Sigmoid colon (tissue), 6 donors: ENCODE measurements at regions not wholly inside any gene's neighbourhood (a gene's known extent, or its start where the extent isn't known, plus 50 kb on each side); places are given as distances from the start of the nearest gene placed in this dataset.

Experiments used
- DNase-seq: peaks from one replicate; pipeline ENCODE4 v3.0.0-alpha.2; 2019
- H3K27ac ChIP-seq, 4 donors: fragments of 200-600 bp; sonication (generic); one replicate each; pipeline ENCODE4 v1.5.1; 2016 to 2019; ENCODE audit warnings: mild to moderate bottlenecking in 1 of 4
- H3K27me3 ChIP-seq, 3 donors: fragments of 200-600 bp; sonication (generic); one replicate each; pipeline ENCODE4 v1.5.1; 2019; ENCODE audit warnings: mild to moderate bottlenecking in 1 of 3
- H3K36me3 ChIP-seq, 4 donors: fragments of 200-600 bp; sonication (generic); one replicate each; pipeline ENCODE4 v1.5.1; 2016 to 2019
- H3K4me1 ChIP-seq, 4 donors: fragments of 200-600 bp; sonication (generic); one replicate each; pipeline ENCODE4 v1.5.1; 2017 to 2019
- H3K4me3 ChIP-seq, 4 donors: fragments of 200-600 bp; sonication (generic); one replicate each; pipeline ENCODE4 v1.5.1; 2017 to 2019; ENCODE audit warnings: mild to moderate bottlenecking in 2 of 4, moderate library complexity in 1 of 4
- H3K9me3 ChIP-seq, 4 donors: fragments of 200-600 bp in 3 of 4; sonication (generic) in 3 of 4; one replicate each; pipeline versions ENCODE4 v1.5.1 to v1.6.1; 2013 to 2019
- EP300 ChIP-seq, 4 donors: sonication (generic); formaldehyde crosslinking; IDR thresholded peaks; one replicate each; pipeline ENCODE4 v1.6.1; 2017; ENCODE audit warnings: antibody characterized with exemption in 4 of 4
- POLR2A ChIP-seq, 2 donors: fragments of 450-650 bp; IDR thresholded peaks; one replicate each; pipeline ENCODE4 v1.6.1; 2016; ENCODE audit warnings: antibody characterized with exemption in 2 of 2, mild to moderate bottlenecking in 2 of 2, moderate library complexity in 2 of 2
- POLR2AphosphoS5 ChIP-seq, 4 donors: sonication (generic); formaldehyde crosslinking; IDR thresholded peaks; one replicate each; pipeline ENCODE4 v1.6.1; 2017; ENCODE audit warnings: antibody characterized with exemption in 4 of 4
- WGBS, 2 donors: extraction: QIAGEN DNeasy Blood & Tissue Kit; methylation state at CpG; one replicate each; pipeline ENCODE4 v1.1.7; 2013; 5-methylcytosine and 5-hydroxymethylcytosine counted together
- intact Hi-C: fragments of 100-400 bp; cut with DNase I; formaldehyde crosslinking; loops from one replicate; pipeline ENCODE4 v1.15.1; 2023
- TF ChIP-seq, protein P1 (sequence below), 4 experiments: fragments of 450-650 bp in 3 of 4; fragments of 200-600 bp in 1 of 4; IDR thresholded peaks; one replicate each; pipeline ENCODE4 v1.5.1; 2016 to 2019; ENCODE audit warnings: antibody characterized with exemption in 4 of 4, mild to moderate bottlenecking in 3 of 4, moderate library complexity in 2 of 4
- donor health status: healthy with polysubstance abuse.
- donor health status: healthy.

DNA sequence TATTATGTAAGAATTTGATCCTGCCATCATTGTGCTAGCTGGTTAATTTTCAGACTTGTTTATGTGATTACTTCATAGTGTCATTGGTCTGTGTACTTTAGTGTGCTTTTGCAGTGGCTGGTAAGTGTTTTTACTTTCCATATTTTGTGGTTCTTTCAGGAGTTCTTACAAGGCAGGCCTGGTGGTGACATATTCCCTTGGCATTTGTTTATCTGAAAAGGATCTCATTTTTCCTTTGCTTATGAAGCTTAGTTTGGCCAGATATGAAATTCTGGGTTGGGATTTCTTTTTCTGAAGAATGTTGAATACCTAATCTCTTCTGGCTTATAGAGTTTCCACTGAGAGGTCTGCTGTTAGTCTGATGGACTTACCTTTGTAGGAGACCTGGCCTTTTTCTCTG is 72.8 kb upstream of the MC4R start:
- Histone ChIP-seq H3K27ac (no peak overlapping the region), H3K27me3 (no peaks in the 10 kb centered on the region), H3K4me1 (no peaks in the 10 kb centered on the region), H3K9me3 (no peaks in the 10 kb centered on the region), H3K4me3 (no peak overlapping the region), H3K36me3 (no peaks in the 10 kb centered on the region)
- no peak for DNase-seq
- TF ChIP-seq POLR2AphosphoS5 (IDR thresholded peaks at IDR 0.05) = no peak
- TF ChIP-seq POLR2A (IDR thresholded peaks at IDR 0.05) = no peak
- TF ChIP-seq, protein P1, sequence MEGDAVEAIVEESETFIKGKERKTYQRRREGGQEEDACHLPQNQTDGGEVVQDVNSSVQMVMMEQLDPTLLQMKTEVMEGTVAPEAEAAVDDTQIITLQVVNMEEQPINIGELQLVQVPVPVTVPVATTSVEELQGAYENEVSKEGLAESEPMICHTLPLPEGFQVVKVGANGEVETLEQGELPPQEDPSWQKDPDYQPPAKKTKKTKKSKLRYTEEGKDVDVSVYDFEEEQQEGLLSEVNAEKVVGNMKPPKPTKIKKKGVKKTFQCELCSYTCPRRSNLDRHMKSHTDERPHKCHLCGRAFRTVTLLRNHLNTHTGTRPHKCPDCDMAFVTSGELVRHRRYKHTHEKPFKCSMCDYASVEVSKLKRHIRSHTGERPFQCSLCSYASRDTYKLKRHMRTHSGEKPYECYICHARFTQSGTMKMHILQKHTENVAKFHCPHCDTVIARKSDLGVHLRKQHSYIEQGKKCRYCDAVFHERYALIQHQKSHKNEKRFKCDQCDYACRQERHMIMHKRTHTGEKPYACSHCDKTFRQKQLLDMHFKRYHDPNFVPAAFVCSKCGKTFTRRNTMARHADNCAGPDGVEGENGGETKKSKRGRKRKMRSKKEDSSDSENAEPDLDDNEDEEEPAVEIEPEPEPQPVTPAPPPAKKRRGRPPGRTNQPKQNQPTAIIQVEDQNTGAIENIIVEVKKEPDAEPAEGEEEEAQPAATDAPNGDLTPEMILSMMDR (IDR thresholded peaks at IDR 0.05) = no peak
- no peak for TF ChIP-seq EP300 (IDR thresholded peaks at IDR 0.05)
- intact Hi-C loops = no loop called here

DNA sequence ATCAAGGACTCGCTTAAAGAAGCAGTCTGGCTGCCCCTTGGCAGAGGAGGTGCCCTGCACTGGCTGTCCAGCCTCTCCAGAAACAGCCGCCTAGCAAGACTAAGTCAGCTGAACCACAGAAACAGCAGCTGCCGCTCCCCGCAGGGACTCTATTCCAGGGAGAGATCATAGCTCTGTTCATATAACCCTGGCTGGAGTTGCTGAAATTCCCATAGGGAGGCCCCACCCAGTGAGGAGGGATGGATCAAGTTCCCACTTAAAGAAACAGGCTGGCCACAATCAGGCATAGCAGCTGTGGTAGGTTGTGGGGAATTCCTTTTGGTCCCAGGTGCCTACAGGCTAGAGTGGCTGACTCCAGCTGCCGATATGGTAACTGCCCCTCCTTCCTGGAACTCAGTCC is 74.2 kb upstream of the MC4R start:
- TF ChIP-seq POLR2AphosphoS5 (IDR thresholded peaks at IDR 0.05) = no peak
- TF ChIP-seq, protein P1 (IDR thresholded peaks at IDR 0.05) = no peak
- no peak for TF ChIP-seq POLR2A (IDR thresholded peaks at IDR 0.05)
- TF ChIP-seq EP300 (IDR thresholded peaks at IDR 0.05) = no peak
- no peaks in the 10 kb centered on the region for H3K9me3 ChIP-seq
- no peak for DNase-seq
- H3K27ac ChIP-seq = no peak overlapping the region
- intact Hi-C loops = no loop called here
- no peaks in the 10 kb centered on the region for H3K36me3 ChIP-seq
- no peaks in the 10 kb centered on the region for H3K4me1 ChIP-seq
- no peak overlapping the region for H3K4me3 ChIP-seq
- no peaks in the 10 kb centered on the region for H3K27me3 ChIP-seq
- 83 to 84% methylated on average over 5 of the region's 5 CpGs for WGBS, 2 donors

DNA sequence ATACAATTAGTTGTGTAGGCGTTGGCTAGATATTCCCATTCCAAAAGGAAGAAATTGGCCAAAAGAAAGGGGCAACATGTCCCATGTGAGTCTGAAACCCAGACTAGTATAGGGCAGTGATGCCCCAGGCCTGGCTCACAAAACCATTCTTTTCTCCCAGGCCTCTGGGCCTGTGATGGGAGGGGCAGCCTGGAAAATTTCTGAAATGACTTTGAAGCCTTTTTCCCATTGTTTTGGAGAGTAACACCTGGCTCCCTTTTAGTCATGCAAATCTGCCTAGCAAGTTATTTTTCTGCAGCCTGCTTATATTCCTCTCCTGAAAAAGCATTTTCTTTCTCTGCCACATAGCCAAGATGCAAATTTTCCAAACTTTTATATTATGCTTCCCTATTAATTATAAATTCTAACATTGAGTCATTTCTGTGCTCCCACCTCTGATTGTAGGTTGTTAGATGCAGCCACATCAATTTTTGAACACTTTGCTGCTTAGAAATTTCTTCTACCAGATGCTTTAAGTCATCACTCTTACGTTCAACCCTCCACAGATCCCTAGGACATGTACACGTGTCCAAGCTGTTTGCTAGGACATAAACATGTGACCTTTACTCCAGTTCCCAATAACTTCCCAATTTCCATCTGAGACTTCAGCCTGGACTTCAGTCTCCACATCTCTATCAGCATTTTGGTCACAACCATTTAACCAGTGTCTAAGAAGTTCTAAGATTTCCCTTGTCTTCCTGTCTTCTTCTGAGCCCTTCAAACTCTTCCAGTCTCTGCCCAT is 76.1 kb upstream of the MC4R start:
- no peak for DNase-seq
- H3K4me1 ChIP-seq = no peaks in the 10 kb centered on the region
- H3K36me3 ChIP-seq = no peaks in the 10 kb centered on the region
- WGBS, 2 donors = 66 to 73% methylated on average over 3 of the region's 3 CpGs
- TF ChIP-seq POLR2A (IDR thresholded peaks at IDR 0.05) = no peak
- TF ChIP-seq, protein P1 (IDR thresholded peaks at IDR 0.05) = no peak
- TF ChIP-seq EP300 (IDR thresholded peaks at IDR 0.05) = no peak
- no peak for TF ChIP-seq POLR2AphosphoS5 (IDR thresholded peaks at IDR 0.05)
- intact Hi-C loops = no loop called here
- no peak overlapping the region for H3K4me3 ChIP-seq
- H3K27ac ChIP-seq = no peak overlapping the region
- no peaks in the 10 kb centered on the region for H3K27me3 ChIP-seq
- no peaks in the 10 kb centered on the region for H3K9me3 ChIP-seq

DNA sequence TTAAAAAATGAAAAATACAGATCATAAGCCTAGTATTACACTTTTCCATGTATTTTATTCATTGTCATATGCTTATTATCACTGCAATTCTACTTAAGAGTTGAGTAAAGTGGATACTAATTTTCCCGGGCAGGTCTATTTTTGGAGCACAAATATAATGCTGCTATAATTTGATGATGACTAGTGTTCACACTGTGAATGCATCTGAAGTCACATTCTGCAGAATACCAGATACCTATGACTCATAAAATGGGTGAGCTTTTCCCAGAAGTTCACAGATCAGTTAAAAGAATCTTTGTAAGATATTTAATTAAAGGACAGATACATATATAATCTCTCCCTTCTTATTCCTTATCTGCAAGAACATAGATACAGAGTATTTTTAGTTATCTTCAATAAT is 79.8 kb upstream of the MC4R start:
- H3K4me3 ChIP-seq = no peak overlapping the region
- intact Hi-C loops = no loop called here
- H3K9me3 ChIP-seq = no peaks in the 10 kb centered on the region
- no peaks in the 10 kb centered on the region for H3K27me3 ChIP-seq
- no peaks in the 10 kb centered on the region for H3K36me3 ChIP-seq
- no peak for TF ChIP-seq POLR2AphosphoS5 (IDR thresholded peaks at IDR 0.05)
- 72 to 81% methylated on average over 1 of the region's 1 CpG for WGBS, 2 donors
- no peak for DNase-seq
- H3K27ac ChIP-seq = no peak overlapping the region
- H3K4me1 ChIP-seq = no peaks in the 10 kb centered on the region

DNA sequence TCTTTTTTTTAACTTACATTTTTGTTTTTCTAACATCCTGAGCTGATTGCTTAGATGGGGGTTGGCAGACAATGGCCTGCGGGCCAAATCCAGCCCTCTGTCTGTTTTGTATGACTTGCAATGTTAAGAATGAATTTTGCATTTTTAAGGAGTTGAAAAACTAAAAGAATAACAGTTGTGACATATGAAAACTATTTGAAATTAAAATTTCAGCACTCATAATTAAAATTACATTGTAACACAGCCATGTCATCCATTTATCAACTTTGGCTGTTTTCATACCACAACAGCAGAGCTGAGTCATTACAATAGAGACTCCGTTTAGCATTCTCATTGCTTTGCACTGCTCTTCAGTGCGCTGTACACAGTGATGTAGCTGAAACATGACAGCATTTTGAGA is 94.1 kb upstream of the MC4R start:
- DNase-seq = no peak
- no peak for TF ChIP-seq EP300 (IDR thresholded peaks at IDR 0.05)
- TF ChIP-seq, protein P1 (IDR thresholded peaks at IDR 0.05) = no peak
- no peak for TF ChIP-seq POLR2AphosphoS5 (IDR thresholded peaks at IDR 0.05)
- Histone ChIP-seq H3K9me3 (no peaks in the 10 kb centered on the region), H3K27me3 (no peaks in the 10 kb centered on the region), H3K4me1 (no peaks in the 10 kb centered on the region), H3K36me3 (no peaks in the 10 kb centered on the region), H3K4me3 (no peak overlapping the region), H3K27ac (no peak overlapping the region)
- WGBS, 2 donors = 89 to 91% methylated on average over 3 of the region's 3 CpGs
- intact Hi-C loops = no loop called here
